HG03097 (cell line): ENCODE measurements at regions not wholly inside any gene's neighbourhood (a gene's known extent, or its start where the extent isn't known, plus 50 kb on each side); places are given as distances from the start of the nearest gene placed in this dataset.
"Not testable (repeated sequence)": the region's sequence is repeated elsewhere in the genome, so short reads cannot be mapped to it uniquely, and the experiment has no call there.

ENCODE experiments used
- ATAC-seq: cut with Tn5 transposase; IDR thresholded peaks from one replicate; pipeline ENCODE4 v1.9.1; 2021; ENCODE audit not compliant: unreplicated experiment, low FRiP score

GRCh38 chrY:10958122-10958521, 1430.4 kb downstream of the TSPY10 start:
- not testable (repeated sequence) for ATAC-seq

- ATAC-seq: no peak
These were observed 1445.7 kb downstream of the TSPY10 start for GRCh38 chrY:10973422-10973821.

DNA sequence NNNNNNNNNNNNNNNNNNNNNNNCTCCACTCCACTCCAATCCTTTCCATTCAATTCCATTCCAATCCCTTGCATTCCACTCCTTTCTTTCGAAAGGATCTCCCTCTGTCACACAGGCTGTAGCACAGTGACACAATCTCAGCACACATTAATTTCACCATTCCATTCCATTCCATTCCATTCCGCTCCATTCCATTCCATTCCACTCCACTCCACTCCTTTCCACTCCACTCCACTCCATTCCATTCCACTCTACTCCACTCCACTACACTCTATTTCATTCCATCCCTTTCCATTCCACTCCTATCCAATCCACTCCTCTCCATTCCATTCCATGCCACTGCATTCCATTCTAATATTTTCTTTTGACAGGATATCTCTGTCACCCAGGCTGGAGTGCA, 1459.0 kb downstream of the TSPY10 start:
- no peak for ATAC-seq

DNA sequence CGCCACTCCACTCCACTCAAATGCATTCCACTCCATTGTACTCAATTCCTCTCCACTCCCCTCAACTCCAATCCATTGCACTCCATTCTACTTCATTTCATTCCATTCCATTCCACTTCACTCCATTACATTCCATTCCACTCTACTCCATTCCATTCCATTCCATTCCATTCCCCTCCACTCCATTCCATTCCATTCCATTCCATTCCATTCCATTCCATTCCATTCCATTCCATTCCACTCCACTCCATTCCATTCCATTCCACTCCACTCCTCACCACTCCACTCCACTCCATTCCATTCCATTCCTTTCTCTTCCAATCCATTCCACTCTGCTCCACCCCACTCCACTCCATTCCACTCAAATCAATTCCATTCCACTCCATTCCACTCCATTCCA, 1459.9 kb downstream of the TSPY10 start:
- no peak for ATAC-seq

GRCh38 chrY:10993955-10994354, 1466.3 kb downstream of the TSPY10 start:
- no peak for ATAC-seq

DNA sequence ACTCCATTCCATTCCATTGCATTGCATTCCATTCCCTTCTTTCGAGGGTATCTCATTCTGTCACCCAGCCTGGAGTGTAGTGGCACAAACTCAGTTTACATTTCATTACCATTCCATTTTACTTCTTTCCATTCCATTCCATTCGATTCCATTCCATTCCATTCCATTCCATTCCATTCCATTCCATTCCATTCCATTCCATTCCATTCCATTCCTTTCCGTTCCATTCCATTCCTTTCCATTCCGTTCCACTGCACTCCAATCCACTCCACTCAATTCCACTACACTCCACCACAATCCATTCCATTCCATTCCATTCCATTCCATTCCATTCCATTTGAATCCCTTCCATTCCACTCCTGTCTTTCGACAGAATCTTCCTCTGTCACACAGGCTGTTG, 1472.0 kb downstream of the TSPY10 start:
- ATAC-seq: peak; percentile 95

- ATAC-seq: not testable (repeated sequence)
These were observed 1486.5 kb downstream of the TSPY10 start for GRCh38 chrY:11014229-11014628.

DNA sequence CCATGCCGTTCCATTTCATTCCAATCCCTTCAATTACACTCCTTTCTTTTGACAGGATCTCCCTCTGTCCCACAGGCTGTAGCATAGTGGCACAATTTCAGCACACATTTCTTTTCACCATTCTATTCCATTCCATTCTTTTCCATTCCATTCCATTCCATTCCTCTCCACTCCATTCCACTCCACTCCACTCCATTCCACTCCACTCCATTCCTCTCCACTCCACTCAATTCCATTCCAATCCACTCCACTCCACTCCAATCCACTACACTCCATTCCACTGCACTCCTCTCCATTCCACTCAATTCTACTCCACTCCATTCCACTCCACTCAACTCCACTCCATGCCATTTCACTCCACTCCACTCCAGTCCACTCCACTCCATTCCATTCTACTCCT, 1495.1 kb downstream of the TSPY10 start:
- no peak for ATAC-seq

DNA sequence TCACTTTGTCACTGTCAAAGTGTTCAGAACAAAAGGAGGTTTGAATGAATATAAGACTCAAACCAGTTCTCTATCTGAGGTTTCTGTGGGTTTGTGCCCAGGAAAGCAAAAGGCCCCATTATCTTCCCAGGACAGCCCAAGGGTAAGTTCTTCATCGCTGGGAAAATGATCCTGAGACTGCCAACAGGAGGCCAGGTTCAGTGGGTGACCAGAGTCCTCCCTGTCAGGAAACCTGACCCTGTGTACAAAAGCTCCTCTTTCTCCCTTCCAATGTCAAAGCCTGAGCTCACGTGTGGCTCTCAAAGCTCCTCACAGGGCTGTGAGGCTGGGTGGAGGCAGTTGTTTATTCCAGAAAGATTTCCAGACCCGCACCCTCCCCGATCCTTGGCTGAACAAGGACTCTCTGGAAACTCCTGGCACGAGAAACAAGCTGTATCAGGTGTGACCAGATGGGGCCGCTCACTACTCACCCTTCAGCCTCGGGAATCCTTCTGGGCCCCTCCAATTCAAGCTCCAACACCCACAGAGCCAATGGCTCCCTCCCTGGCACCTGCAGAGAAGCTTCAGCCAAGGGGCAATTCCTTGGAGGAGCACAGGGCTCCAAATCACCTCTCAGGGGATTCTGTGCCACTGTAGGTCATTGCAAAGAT, 1516.7 kb downstream of the TSPY10 start:
- ATAC-seq: no peak

DNA sequence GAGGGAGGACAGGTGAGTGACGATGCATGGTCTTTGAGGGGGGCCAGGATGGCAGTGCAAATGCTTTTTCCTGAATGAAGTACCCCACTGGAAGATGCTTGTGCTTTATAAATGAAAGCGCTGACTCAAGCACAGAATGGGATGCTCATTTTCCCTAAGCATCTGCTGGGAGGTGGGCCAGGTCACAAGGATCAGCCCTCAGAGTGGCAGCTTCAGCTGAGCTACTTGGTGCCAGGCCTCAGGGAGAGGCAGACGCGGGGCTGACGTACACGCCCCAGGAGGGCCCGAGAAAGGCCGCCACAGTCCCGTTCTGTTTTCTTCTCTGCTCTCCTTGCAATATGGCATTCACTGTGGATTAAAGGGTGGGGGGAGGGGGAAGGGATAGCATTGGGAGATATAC, 1535.8 kb downstream of the TSPY10 start:
- ATAC-seq: no peak

- ATAC-seq: no peak
These were observed 1536.3 kb downstream of the TSPY10 start for GRCh38 chrY:11063960-11064359.

- no peak for ATAC-seq
These were observed 1536.7 kb downstream of the TSPY10 start for GRCh38 chrY:11064376-11064775.

GRCh38 chrY:11069271-11069670, 1541.6 kb downstream of the TSPY10 start:
- no peak for ATAC-seq

DNA sequence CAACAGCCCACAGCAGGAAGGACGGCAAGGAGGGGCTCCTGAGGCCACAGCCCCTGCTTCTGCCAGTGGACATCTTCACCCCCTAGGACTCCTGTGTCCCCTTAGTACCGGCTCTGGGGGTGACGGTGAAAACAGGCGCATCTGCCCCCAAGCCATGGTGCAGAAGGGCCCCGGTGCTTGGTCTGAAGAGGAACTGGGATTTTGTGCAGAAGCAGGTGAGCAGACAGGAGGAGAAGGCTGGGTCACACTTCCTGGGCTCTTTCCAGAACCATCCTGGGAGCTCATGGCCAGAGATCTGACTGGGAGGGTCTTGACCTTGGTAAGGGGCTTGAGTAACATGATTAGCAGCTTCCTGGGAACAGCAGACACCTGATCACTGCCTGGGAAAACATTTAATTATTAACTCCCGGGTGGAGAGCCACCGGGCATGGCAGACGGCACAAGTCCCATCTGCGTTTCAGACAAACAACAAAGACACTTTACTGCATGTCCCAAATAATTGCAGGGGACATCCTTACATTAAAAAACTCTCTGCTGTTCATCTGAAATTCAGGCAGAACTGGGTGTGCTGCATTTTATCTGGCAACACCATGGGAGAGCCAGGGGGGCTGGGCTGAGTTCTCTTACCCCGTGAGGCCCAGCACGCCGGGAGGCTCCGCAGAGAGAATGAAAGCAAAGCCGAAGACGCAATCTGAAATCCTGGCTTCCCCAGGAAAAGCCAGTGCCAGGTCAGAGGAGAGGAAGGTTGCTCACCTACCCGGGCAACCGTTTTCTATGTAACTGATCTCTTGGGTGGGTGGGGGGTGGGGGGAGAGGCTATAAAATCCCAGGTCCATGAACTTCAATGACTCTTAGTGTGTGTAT, 1542.8 kb downstream of the TSPY10 start:
- no peak for ATAC-seq

DNA sequence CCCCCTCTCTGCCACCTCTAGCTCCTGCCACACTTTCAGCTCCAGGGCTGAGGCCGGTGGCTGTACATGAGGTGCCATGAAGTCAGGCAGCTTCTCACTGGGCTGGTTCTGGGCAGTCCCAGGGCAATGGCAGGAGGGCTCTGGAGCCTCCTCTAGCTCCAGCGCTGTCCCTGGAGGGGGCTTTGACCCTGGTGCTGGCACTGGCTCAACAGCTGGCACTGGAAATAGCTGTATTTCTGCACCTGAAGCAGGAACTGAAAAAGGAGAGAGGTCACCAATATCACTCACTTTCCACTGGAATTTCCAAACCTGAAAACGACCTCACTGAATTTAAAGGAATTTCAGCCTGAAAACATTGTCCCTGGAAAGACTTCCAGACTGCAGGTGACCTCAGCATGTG, 1558.1 kb downstream of the TSPY10 start:
- not testable (repeated sequence) for ATAC-seq

DNA sequence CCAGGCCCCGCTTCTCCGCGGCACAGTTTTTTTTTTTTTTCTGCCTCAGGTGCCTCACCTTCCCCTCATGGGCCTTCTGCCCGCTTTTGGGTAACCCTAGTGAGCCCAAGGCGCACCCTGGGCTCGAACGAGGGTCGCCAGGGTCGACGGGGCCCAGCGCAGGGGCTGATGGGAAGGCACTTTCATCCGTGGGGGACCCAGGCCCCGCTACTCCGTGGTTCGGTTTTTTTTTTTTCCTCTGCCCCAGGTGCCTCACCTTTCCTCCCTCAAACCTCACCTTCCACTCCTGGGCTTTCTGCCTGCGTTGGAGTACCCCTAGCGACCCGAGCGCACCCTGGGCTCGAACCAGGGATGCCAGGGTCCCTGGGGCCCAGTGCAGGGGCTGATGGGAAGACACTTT, 1569.8 kb downstream of the TSPY10 start:
- ATAC-seq: not testable (repeated sequence)

- ATAC-seq: not testable (repeated sequence)
These were observed 1570.7 kb downstream of the TSPY10 start for GRCh38 chrY:11098419-11098818.

- ATAC-seq: no peak
These were observed 1571.3 kb downstream of the TSPY10 start for GRCh38 chrY:11099004-11099403.

GRCh38 chrY:11100472-11100871, 1572.8 kb downstream of the TSPY10 start:
- ATAC-seq: not testable (repeated sequence)

DNA sequence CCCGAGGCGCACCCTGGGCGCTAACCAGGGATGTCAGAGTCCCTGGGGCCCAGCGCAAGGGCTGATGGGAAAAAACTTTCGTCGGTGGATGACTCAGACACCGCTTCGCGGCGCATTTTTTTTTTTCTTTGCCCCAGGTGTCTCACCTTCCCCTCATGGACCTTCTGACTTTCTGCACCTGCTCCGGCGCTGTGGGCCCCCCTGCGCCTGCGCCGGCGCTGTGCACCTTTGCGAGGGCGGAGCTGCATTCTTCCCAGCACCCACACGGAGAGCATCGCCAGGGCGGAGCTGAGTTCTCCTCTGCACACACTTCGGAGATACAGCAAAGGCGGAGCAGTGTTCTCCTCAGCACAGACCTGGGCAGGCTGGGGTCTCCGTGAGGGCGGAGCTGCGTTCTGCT, 1575.3 kb downstream of the TSPY10 start:
- ATAC-seq: not testable (repeated sequence)

GRCh38 chrY:11107127-11107918, 1579.6 kb downstream of the TSPY10 start:
- not testable (repeated sequence) for ATAC-seq
